GM19035 (cell line): ENCODE measurements at regions not wholly inside any gene's neighbourhood (a gene's known extent, or its start where the extent isn't known, plus 50 kb on each side); places are given as distances from the start of the nearest gene placed in this dataset.
"Not testable (repeated sequence)": the region's sequence is repeated elsewhere in the genome, so short reads cannot be mapped to it uniquely, and the experiment has no call there.

Source experiments
- ATAC-seq: cut with Tn5 transposase; IDR thresholded peaks from one replicate; pipeline ENCODE4 v1.9.1; 2021; ENCODE audit not compliant: unreplicated experiment

GRCh38 chr5:68116408-68116807 is 99.1 kb upstream of the PIK3R1 start:
- no peak for ATAC-seq

GRCh38 chr5:68115584-68115983 is 100.0 kb upstream of the PIK3R1 start:
- no peak for ATAC-seq

- ATAC-seq: no peak
Observed at GRCh38 chr5:68114378-68115040, 101.0 kb upstream of the PIK3R1 start.

GRCh38 chr5:68112658-68113057 is 102.9 kb upstream of the PIK3R1 start:
- no peak for ATAC-seq

GRCh38 chr5:68110894-68111293 is 104.7 kb upstream of the PIK3R1 start:
- no peak for ATAC-seq

GRCh38 chr5:68110264-68110663 is 105.3 kb upstream of the PIK3R1 start:
- ATAC-seq: no peak

GRCh38 chr5:68104217-68104616 is 111.3 kb upstream of the PIK3R1 start:
- ATAC-seq: not testable (repeated sequence)

GRCh38 chr5:68103297-68103696 is 112.3 kb upstream of the PIK3R1 start:
- not testable (repeated sequence) for ATAC-seq

GRCh38 chr5:68099327-68099726 is 116.2 kb upstream of the PIK3R1 start:
- no peak for ATAC-seq

GRCh38 chr5:68093455-68094159 is 121.9 kb upstream of the PIK3R1 start:
- no peak for ATAC-seq

GRCh38 chr5:68088302-68088701 is 127.3 kb upstream of the PIK3R1 start:
- no peak for ATAC-seq

GRCh38 chr5:68087866-68088265 is 127.7 kb upstream of the PIK3R1 start:
- no peak for ATAC-seq

- no peak for ATAC-seq
Observed at GRCh38 chr5:68086857-68087256, 128.7 kb upstream of the PIK3R1 start.

GRCh38 chr5:68086439-68086838 is 129.1 kb upstream of the PIK3R1 start:
- no peak for ATAC-seq

GRCh38 chr5:68084396-68084795 is 131.2 kb upstream of the PIK3R1 start:
- no peak for ATAC-seq

GRCh38 chr5:68080282-68081050 is 135.1 kb upstream of the PIK3R1 start:
- no peak for ATAC-seq

- ATAC-seq: no peak
Observed at GRCh38 chr5:68077349-68077894, 138.1 kb upstream of the PIK3R1 start.

GRCh38 chr5:68074633-68075032 is 140.9 kb upstream of the PIK3R1 start:
- no peak for ATAC-seq

GRCh38 chr5:68074048-68074632 is 141.4 kb upstream of the PIK3R1 start:
- no peak for ATAC-seq

GRCh38 chr5:68071736-68072135 is 143.8 kb upstream of the PIK3R1 start:
- ATAC-seq: no peak

GRCh38 chr5:68071282-68071632 is 144.3 kb upstream of the PIK3R1 start:
- no peak for ATAC-seq
